ENCODE measurements at regions not wholly inside any gene's neighbourhood (a gene's known extent, or its start where the extent isn't known, plus 50 kb on each side); places are given as distances from the start of the nearest gene placed in this dataset.

GRCh38 chr6:51249798-51250197 is 431.1 kb downstream of the TFAP2B start:
- H3K4me1 ChIP-seq (ENCODE audit: control insufficient read depth, insufficient read depth, low read length) = no peaks in the 10 kb centered on the region
- POLR2A ChIA-PET = no interaction called here

GRCh38 chr6:51250317-51250716 is 431.6 kb downstream of the TFAP2B start:
- POLR2A ChIA-PET = no interaction called here
- Histone ChIP-seq H3K4me3 (ENCODE audit: low read depth, low read length) (no peak overlapping the region), H3K9me3 (ENCODE audit: control insufficient read depth, insufficient read depth, low read depth, low read length) (no peaks in the 10 kb centered on the region), H3K36me3 (ENCODE audit: control insufficient read depth in 2 of 2, insufficient read depth in 1 of 2, low read length in 2 of 2) (no peaks in the 10 kb centered on the region), H3K27ac (ENCODE audit: extremely low read depth, low read depth, low read length) (no peak overlapping the region), H3K4me1 (ENCODE audit: control insufficient read depth, insufficient read depth, low read length) (no peaks in the 10 kb centered on the region)
- TF ChIP-seq, protein P1, sequence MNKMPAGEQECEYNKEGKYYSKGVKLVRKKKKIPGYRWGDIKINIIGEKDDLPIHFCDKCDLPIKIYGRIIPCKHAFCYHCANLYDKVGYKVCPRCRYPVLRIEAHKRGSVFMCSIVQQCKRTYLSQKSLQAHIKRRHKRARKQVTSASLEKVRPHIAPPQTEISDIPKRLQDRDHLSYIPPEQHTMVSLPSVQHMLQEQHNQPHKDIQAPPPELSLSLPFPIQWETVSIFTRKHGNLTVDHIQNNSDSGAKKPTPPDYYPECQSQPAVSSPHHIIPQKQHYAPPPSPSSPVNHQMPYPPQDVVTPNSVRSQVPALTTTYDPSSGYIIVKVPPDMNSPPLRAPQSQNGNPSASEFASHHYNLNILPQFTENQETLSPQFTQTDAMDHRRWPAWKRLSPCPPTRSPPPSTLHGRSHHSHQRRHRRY (tag by site-specific recombination; IDR thresholded peaks at IDR 0.05) = no peak
- TF ChIP-seq ZNF324 (tag by site-specific recombination; IDR thresholded peaks at IDR 0.05) = no peak
- TF ChIP-seq ZIC2 (tag by site-specific recombination; IDR thresholded peaks at IDR 0.05) = no peak
- TF ChIP-seq ZNF184 (tag by site-specific recombination; IDR thresholded peaks at IDR 0.05) = no peak
- TF ChIP-seq ZNF148 (tag by site-specific recombination; IDR thresholded peaks at IDR 0.05; ENCODE audit: borderline replicate concordance) = no peak
- TF ChIP-seq ZNF792 (tag by site-specific recombination; IDR thresholded peaks at IDR 0.05) = no peak
- no peak for TF ChIP-seq OVOL3 (tag by site-specific recombination; IDR thresholded peaks at IDR 0.05)
- TF ChIP-seq, protein P2, sequence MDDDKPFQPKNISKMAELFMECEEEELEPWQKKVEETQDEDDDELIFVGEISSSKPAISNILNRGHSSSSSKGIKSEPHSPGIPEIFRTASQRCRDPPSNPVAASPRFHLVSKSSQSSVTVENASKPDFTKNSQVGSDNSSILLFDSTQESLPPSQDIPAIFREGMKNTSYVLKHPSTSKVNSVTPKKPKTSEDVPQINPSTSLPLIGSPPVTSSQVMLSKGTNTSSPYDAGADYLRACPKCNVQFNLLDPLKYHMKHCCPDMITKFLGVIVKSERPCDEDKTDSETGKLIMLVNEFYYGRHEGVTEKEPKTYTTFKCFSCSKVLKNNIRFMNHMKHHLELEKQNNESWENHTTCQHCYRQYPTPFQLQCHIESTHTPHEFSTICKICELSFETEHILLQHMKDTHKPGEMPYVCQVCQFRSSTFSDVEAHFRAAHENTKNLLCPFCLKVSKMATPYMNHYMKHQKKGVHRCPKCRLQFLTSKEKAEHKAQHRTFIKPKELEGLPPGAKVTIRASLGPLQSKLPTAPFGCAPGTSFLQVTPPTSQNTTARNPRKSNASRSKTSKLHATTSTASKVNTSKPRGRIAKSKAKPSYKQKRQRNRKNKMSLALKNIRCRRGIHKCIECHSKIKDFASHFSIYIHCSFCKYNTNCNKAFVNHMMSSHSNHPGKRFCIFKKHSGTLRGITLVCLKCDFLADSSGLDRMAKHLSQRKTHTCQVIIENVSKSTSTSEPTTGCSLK (tag by site-specific recombination; IDR thresholded peaks at IDR 0.05) = no peak
- no peak for TF ChIP-seq ZNF19 (tag by site-specific recombination; IDR thresholded peaks at IDR 0.05; ENCODE audit: low read depth)
- TF ChIP-seq ZNF560 (tag by site-specific recombination; IDR thresholded peaks at IDR 0.05; ENCODE audit: borderline replicate concordance) = no peak
- TF ChIP-seq MZF1 (tag by site-specific recombination; IDR thresholded peaks at IDR 0.05; ENCODE audit: borderline replicate concordance) = no peak
- no peak for TF ChIP-seq ZSCAN30 (tag by site-specific recombination; IDR thresholded peaks at IDR 0.05)
- no peak for TF ChIP-seq ZBTB48 (tag by site-specific recombination; IDR thresholded peaks at IDR 0.05)
- no peak for TF ChIP-seq ZNF112 (tag by site-specific recombination; IDR thresholded peaks at IDR 0.05)
- no peak for TF ChIP-seq ZBTB1 (tag by site-specific recombination; IDR thresholded peaks at IDR 0.05)
- no peak for TF ChIP-seq IKZF3 (tag by site-specific recombination; IDR thresholded peaks at IDR 0.05)
- TF ChIP-seq SP7 (tag by site-specific recombination; IDR thresholded peaks at IDR 0.05) = no peak
- no peak for TF ChIP-seq ZNF354C (tag by site-specific recombination; IDR thresholded peaks at IDR 0.05; ENCODE audit: borderline replicate concordance, low read depth)
- TF ChIP-seq KLF9 (tag by site-specific recombination; IDR thresholded peaks at IDR 0.05; ENCODE audit: low read depth) = no peak
- CTCF ChIA-PET = no interaction called here

More at GRCh38 chr6:51249798-51250197, 431.1 kb downstream of the TFAP2B start:
- H3K27ac ChIP-seq (ENCODE audit: extremely low read depth, low read depth, low read length) = no peak overlapping the region
- CTCF ChIA-PET = no interaction called here
- no peaks in the 10 kb centered on the region for H3K36me3 ChIP-seq (ENCODE audit: control insufficient read depth in 2 of 2, insufficient read depth in 1 of 2, low read length in 2 of 2)
- H3K4me3 ChIP-seq (ENCODE audit: low read depth, low read length) = no peak overlapping the region
- H3K9me3 ChIP-seq (ENCODE audit: control insufficient read depth, insufficient read depth, low read depth, low read length) = no peaks in the 10 kb centered on the region
- TF ChIP-seq KLF1 (tag by site-specific recombination; IDR thresholded peaks at IDR 0.05) = no peak
- TF ChIP-seq GLI4 (tag by site-specific recombination; IDR thresholded peaks at IDR 0.05) = no peak
- no peak for TF ChIP-seq ZNF211 (tag by site-specific recombination; IDR thresholded peaks at IDR 0.05; ENCODE audit: low read depth)
- no peak for TF ChIP-seq WT1 (tag by site-specific recombination; IDR thresholded peaks at IDR 0.05)
- no peak for TF ChIP-seq ZNF701 (tag by site-specific recombination; IDR thresholded peaks at IDR 0.05)
- no peak for TF ChIP-seq ZNF48 (tag by site-specific recombination; IDR thresholded peaks at IDR 0.05)
- TF ChIP-seq ZBTB1 (tag by site-specific recombination; IDR thresholded peaks at IDR 0.05) = no peak
- no peak for TF ChIP-seq HOXA7 (CRISPR knock-in tag; IDR thresholded peaks at IDR 0.05; ENCODE audit: borderline replicate concordance)
- no peak for TF ChIP-seq ZNF138 (tag by site-specific recombination; IDR thresholded peaks at IDR 0.05; ENCODE audit: borderline replicate concordance)

All from HEK293 (cell line).